Esophagus squamous epithelium (tissue), 5 donors: ENCODE measurements at regions not wholly inside any gene's neighbourhood (a gene's known extent, or its start where the extent isn't known, plus 50 kb on each side); places are given as distances from the start of the nearest gene placed in this dataset.
"Not testable (repeated sequence)": the region's sequence is repeated elsewhere in the genome, so short reads cannot be mapped to it uniquely, and the experiment has no call there.

ENCODE experiments used
- DNase-seq: peaks from one replicate; lab custom pipeline; 2025; lab: John Stamatoyannopoulos, UW
- H3K27ac ChIP-seq, 4 donors: fragments of 200-600 bp; sonication (generic); one replicate each; pipeline ENCODE4 v1.5.1; 2016 to 2019; ENCODE audit warnings: mild to moderate bottlenecking in 1 of 4
- H3K27me3 ChIP-seq, 4 donors: fragments of 200-600 bp; sonication (generic); 1 replicate in 3 of 4; 2 replicates in 1 of 4; pipeline versions ENCODE4 v1.5.1 to v1.6.0; 2017 to 2021; ENCODE audit warnings: antibody characterized with exemption in 1 of 4
- H3K36me3 ChIP-seq, 3 donors: fragments of 200-600 bp; sonication (generic); one replicate each; pipeline ENCODE4 v1.5.1; 2016 to 2019
- H3K4me1 ChIP-seq, 3 donors: fragments of 200-600 bp; sonication (generic); one replicate each; pipeline ENCODE4 v1.5.1; 2017 to 2019
- H3K4me3 ChIP-seq, 4 donors: fragments of 200-600 bp; sonication (generic); 1 replicate in 3 of 4; 2 replicates in 1 of 4; pipeline ENCODE4 v1.5.1; 2016 to 2019; ENCODE audit warnings: mild to moderate bottlenecking in 2 of 4, moderate library complexity in 1 of 4
- H3K9me3 ChIP-seq, 3 donors: fragments of 200-600 bp; sonication (generic); one replicate each; pipeline ENCODE4 v1.5.1; 2016 to 2019
- CTCF ChIP-seq, 6 experiments: fragments of 450-650 bp in 4 of 6; fragments of 200-600 bp in 2 of 6; sonication (generic) in 2 of 6; IDR thresholded peaks; one replicate each; pipeline ENCODE4 v1.5.1; 2016 to 2019; ENCODE audit warnings: antibody characterized with exemption in 6 of 6, mild to moderate bottlenecking in 4 of 6, moderate library complexity in 4 of 6
- POLR2A ChIP-seq, 4 donors: fragments of 450-650 bp; IDR thresholded peaks; one replicate each; pipeline ENCODE4 v1.6.1; 2017; ENCODE audit warnings: antibody characterized with exemption in 4 of 4, mild to moderate bottlenecking in 4 of 4, moderate library complexity in 3 of 4
- WGBS, 2 donors: methylation state at CpG; one replicate each; pipeline ENCODE4 v1.1.5; 2018; 5-methylcytosine and 5-hydroxymethylcytosine counted together
- intact Hi-C: fragments of 100-400 bp; cut with DNase I; formaldehyde crosslinking; loops from one replicate; pipeline ENCODE4 v1.15.0; 2022
- donor health status: DM: yes; HTN: yes; CAD: no.

- TF ChIP-seq POLR2A (IDR thresholded peaks at IDR 0.05): no peak
- no peak for TF ChIP-seq CTCF (IDR thresholded peaks at IDR 0.05)
- no peaks in the 10 kb centered on the region for H3K9me3 ChIP-seq
- H3K4me3 ChIP-seq: no peak overlapping the region
- H3K4me1 ChIP-seq: no peaks in the 10 kb centered on the region
- no peaks in the 10 kb centered on the region for H3K36me3 ChIP-seq
- DNase-seq: no peak
- no peak overlapping the region for H3K27ac ChIP-seq
- peaks cover 0 to 9% (median 0%) of the 10 kb centered on the region in 4 donors for H3K27me3 ChIP-seq
- 63 to 75% methylated on average over 8 of the region's 9 CpGs for WGBS, 2 donors
- intact Hi-C loops: no loop called here
Measured at GRCh38 chr16:54985156-54985555, 54.5 kb downstream of the IRX5 start.

GRCh38 chr16:54985668-54986067 lies 55.0 kb downstream of the IRX5 start:
- intact Hi-C loops: no loop called here
- H3K27ac ChIP-seq: no peak overlapping the region

GRCh38 chr16:54986409-54986808 lies 55.7 kb downstream of the IRX5 start:
- TF ChIP-seq POLR2A (IDR thresholded peaks at IDR 0.05) (no peak), CTCF (IDR thresholded peaks at IDR 0.05) (no peak)
- no peak overlapping the region for H3K27ac ChIP-seq
- WGBS, 2 donors: 69 to 83% methylated on average over 8 of the region's 8 CpGs
- H3K27me3 ChIP-seq: peaks cover 0 to 9% (median 0%) of the 10 kb centered on the region in 4 donors
- H3K4me3 ChIP-seq: no peak overlapping the region
- no peaks in the 10 kb centered on the region for H3K9me3 ChIP-seq
- intact Hi-C loops: no loop called here
- H3K36me3 ChIP-seq: no peaks in the 10 kb centered on the region
- no peaks in the 10 kb centered on the region for H3K4me1 ChIP-seq
- DNase-seq: no peak

More at GRCh38 chr16:54985668-54986067, 55.0 kb downstream of the IRX5 start:
- Histone ChIP-seq H3K36me3 (no peaks in the 10 kb centered on the region), H3K9me3 (no peaks in the 10 kb centered on the region), H3K4me1 (no peaks in the 10 kb centered on the region), H3K27me3 (peaks cover 0 to 9% (median 0%) of the 10 kb centered on the region in 4 donors), H3K4me3 (no peak overlapping the region)
- no peak for TF ChIP-seq POLR2A (IDR thresholded peaks at IDR 0.05)
- TF ChIP-seq CTCF (IDR thresholded peaks at IDR 0.05): no peak
- 50 to 74% methylated on average over 3 of the region's 3 CpGs for WGBS, 2 donors
- no peak for DNase-seq

DNA sequence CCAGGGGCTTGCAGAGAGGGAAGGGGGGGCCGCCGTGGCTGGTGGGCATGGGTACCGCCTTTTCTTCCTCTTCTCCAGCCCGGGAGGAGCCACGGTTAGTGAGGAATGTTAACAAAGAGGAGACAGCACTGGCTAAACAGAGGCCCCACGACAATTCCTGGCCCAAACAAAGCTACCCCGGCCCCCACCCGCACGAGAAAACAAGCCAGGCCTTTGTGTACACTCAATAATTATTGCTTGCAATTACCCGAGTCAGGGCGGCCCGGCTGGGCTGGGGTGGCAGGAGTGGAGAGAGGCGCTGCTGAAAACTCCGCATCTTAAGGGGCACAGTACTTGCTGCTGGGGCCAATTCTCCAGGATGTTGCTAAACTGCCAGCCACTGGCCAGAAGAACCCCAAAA lies 56.4 kb downstream of the IRX5 start:
- Histone ChIP-seq H3K4me3 (no peak overlapping the region), H3K9me3 (no peaks in the 10 kb centered on the region), H3K36me3 (no peaks in the 10 kb centered on the region), H3K27ac (no peak overlapping the region), H3K27me3 (peaks cover 0 to 13% (median 0%) of the 10 kb centered on the region in 4 donors), H3K4me1 (no peaks in the 10 kb centered on the region)
- TF ChIP-seq POLR2A (IDR thresholded peaks at IDR 0.05): no peak
- no peak for DNase-seq
- intact Hi-C loops: no loop called here
- WGBS, 2 donors: 46 to 79% methylated on average over 4 to 9 of the region's 14 CpGs

GRCh38 chr16:54991525-54991924 lies 60.9 kb downstream of the IRX5 start:
- Histone ChIP-seq H3K9me3 (no peaks in the 10 kb centered on the region), H3K36me3 (no peaks in the 10 kb centered on the region), H3K27me3 (peaks cover 0 to 23% (median 0%) of the 10 kb centered on the region in 4 donors), H3K4me1 (no peaks in the 10 kb centered on the region), H3K4me3 (no peak overlapping the region), H3K27ac (no peak overlapping the region)
- no peak for TF ChIP-seq POLR2A (IDR thresholded peaks at IDR 0.05)
- no peak for TF ChIP-seq CTCF (IDR thresholded peaks at IDR 0.05)
- intact Hi-C loops: no loop called here
- no peak for DNase-seq
- WGBS, 2 donors: 65 to 70% methylated on average over 3 of the region's 3 CpGs

- DNase-seq, H3K9me3 ChIP-seq, intact Hi-C loops, H3K36me3 ChIP-seq, H3K27ac ChIP-seq, H3K4me1 ChIP-seq, H3K4me3 ChIP-seq: not testable (repeated sequence)
- H3K27me3 ChIP-seq: peaks cover 0 to 24% (median 0%) of the 10 kb centered on the region in 4 donors
- WGBS, 2 donors: 77 to 92% methylated on average over 4 of the region's 4 CpGs
Measured at GRCh38 chr16:54991946-54992345, 61.3 kb downstream of the IRX5 start.
